Spleen (tissue), 7 donors: ENCODE measurements at regions not wholly inside any gene's neighbourhood (a gene's known extent, or its start where the extent isn't known, plus 50 kb on each side); places are given as distances from the start of the nearest gene placed in this dataset.

Experiments used
- POLR2A ChIP-seq, 3 donors: fragments of 450-650 bp; IDR thresholded peaks; one replicate each; pipeline ENCODE4 v1.5.1; 2017; ENCODE audit warnings: antibody characterized with exemption in 3 of 3, mild to moderate bottlenecking in 1 of 3
- TF ChIP-seq, protein P1 (sequence below), 11 experiments: fragments of 200-600 bp in 7 of 11; fragments of 450-650 bp in 4 of 11; sonication (generic) in 4 of 11; IDR thresholded peaks in 8 of 11; conservative IDR thresholded peaks in 3 of 11; 1 replicate in 7 of 11; 2 replicates in 4 of 11; pipeline versions ENCODE4 v1.4.0 to v1.8.0; 2016 to 2021; ENCODE audit warnings: antibody characterized with exemption in 11 of 11, inconsistent platforms in 4 of 11, mild to moderate bottlenecking in 1 of 11
- donor health status: DM: no; HTN: no; CAD: no; lungs with moderate emphysema.
- donor health status: DM: no; HTN: no; CAD: no.
- donor health status: DM: no; HTN: no; CAD: no.

DNA sequence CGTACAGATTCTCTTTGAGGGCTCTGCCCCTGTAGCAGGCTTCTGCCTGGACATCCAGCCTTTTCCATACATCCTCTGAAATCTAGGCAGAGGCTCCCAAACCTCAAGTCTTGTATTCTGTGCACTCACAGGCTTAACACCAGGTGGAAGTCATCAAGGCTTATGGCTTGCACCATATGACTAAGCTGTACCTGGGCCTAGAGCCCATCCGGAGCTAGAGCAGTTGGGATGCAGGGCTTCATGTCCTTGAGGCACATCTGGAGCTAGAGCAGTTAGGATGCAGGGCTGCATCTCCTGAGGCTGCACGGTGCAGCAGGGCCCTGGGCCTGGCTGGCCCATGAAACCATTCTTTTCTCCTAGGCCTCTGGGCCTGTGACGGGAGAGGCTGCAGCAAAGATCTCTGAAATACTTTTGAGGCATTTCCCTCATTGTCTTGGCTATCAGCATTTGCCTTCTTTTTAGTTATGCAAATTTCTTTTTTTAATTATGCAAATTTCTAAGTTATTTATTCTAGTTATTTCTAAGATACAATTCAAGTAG, 98.7 kb downstream of the CD24 start:
- TF ChIP-seq, protein P1, sequence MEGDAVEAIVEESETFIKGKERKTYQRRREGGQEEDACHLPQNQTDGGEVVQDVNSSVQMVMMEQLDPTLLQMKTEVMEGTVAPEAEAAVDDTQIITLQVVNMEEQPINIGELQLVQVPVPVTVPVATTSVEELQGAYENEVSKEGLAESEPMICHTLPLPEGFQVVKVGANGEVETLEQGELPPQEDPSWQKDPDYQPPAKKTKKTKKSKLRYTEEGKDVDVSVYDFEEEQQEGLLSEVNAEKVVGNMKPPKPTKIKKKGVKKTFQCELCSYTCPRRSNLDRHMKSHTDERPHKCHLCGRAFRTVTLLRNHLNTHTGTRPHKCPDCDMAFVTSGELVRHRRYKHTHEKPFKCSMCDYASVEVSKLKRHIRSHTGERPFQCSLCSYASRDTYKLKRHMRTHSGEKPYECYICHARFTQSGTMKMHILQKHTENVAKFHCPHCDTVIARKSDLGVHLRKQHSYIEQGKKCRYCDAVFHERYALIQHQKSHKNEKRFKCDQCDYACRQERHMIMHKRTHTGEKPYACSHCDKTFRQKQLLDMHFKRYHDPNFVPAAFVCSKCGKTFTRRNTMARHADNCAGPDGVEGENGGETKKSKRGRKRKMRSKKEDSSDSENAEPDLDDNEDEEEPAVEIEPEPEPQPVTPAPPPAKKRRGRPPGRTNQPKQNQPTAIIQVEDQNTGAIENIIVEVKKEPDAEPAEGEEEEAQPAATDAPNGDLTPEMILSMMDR (IDR thresholded peaks at IDR 0.05 in 8 of 11, conservative IDR thresholded peaks at IDR 0.05 in 3 of 11): no peak
- no peak for TF ChIP-seq POLR2A (IDR thresholded peaks at IDR 0.05)
